Ascending aorta (tissue), 2 donors: ENCODE measurements at regions not wholly inside any gene's neighbourhood (a gene's known extent, or its start where the extent isn't known, plus 50 kb on each side); places are given as distances from the start of the nearest gene placed in this dataset.
"Not testable (repeated sequence)": the region's sequence is repeated elsewhere in the genome, so short reads cannot be mapped to it uniquely, and the experiment has no call there.

Experiments used
- DNase-seq, 2 donors: peaks; one replicate each; pipeline ENCODE4 v3.0.0-alpha.2; 2019; ENCODE audit warnings: low spot score in 2 of 2
- H3K27ac ChIP-seq, 2 donors: fragments of 200-600 bp; sonication (generic); one replicate each; pipeline ENCODE4 v1.5.1; 2016 to 2017; ENCODE audit warnings: mild to moderate bottlenecking in 1 of 2
- H3K27me3 ChIP-seq: fragments of 200-600 bp; sonication (generic); one replicate; pipeline ENCODE4 v1.5.1; 2017
- H3K36me3 ChIP-seq, 2 donors: fragments of 200-600 bp; sonication (generic); one replicate each; pipeline ENCODE4 v1.5.1; 2016
- H3K4me1 ChIP-seq, 2 donors: fragments of 200-600 bp; sonication (generic); one replicate each; pipeline ENCODE4 v1.5.1; 2016 to 2017; ENCODE audit warnings: mild to moderate bottlenecking in 1 of 2
- H3K4me3 ChIP-seq, 2 donors: fragments of 200-600 bp; sonication (generic); one replicate each; pipeline ENCODE4 v1.5.1; 2016 to 2017; ENCODE audit warnings: mild to moderate bottlenecking in 1 of 2
- H3K9me3 ChIP-seq, 2 donors: fragments of 200-600 bp; sonication (generic); one replicate each; pipeline ENCODE4 v1.5.1; 2016
- CTCF ChIP-seq, 3 experiments: fragments of 200-600 bp in 2 of 3; fragments of 450-650 bp in 1 of 3; sonication (generic) in 2 of 3; IDR thresholded peaks; one replicate each; pipeline ENCODE4 v1.5.1; 2016 to 2019; ENCODE audit warnings: antibody characterized with exemption in 3 of 3, mild to moderate bottlenecking in 1 of 3, moderate library complexity in 1 of 3
- intact Hi-C: fragments of 100-400 bp; cut with DNase I; formaldehyde crosslinking; loops from one replicate; pipeline ENCODE4 v1.15.1; 2023

DNA sequence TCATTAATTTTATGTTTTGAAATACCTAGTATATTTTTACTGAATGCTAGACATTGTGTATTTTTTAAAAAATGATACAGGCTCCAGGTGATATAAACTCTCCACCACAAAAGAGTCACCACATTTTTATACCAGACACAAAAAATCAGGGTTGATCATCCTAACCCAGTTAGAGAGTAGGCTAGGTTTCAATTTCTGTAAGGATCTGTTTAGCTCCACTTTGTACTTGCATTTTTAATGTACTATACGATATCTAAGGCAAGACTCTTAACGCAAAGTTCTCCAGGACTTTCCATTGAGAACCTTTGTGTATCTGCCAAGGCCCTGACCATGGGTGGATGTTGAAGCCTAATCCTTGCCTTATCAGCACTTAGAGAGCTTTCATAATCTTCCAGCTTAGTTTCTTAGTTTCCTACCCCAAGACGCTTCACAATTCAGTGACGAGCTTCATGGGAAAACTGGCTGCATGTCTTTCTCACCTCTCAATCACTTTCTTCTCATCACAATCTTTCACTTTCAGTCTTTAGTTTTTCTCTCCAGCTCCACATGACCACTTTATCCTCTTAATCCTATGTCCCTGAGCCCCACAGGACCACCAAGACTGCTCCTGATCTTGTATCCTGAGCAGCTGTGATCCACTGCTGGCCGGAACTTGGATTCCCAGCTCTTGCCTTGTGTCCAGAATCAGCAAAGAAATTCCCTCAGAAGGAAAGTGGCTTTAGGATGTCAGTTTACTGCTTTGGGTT, 635.8 kb downstream of the RNF144A start:
- H3K4me1 ChIP-seq: no peaks in the 10 kb centered on the region
- H3K27me3 ChIP-seq: no peaks in the 10 kb centered on the region
- TF ChIP-seq CTCF (IDR thresholded peaks at IDR 0.05): no peak
- no peaks in the 10 kb centered on the region for H3K9me3 ChIP-seq
- H3K4me3 ChIP-seq: no peak overlapping the region
- H3K36me3 ChIP-seq: no peaks in the 10 kb centered on the region
- DNase-seq: no peak
- H3K27ac ChIP-seq: no peak overlapping the region
- intact Hi-C loops: no loop called here

GRCh38 chr2:7555260-7555659, 638.0 kb downstream of the RNF144A start:
- H3K4me3 ChIP-seq: no peak overlapping the region
- H3K36me3 ChIP-seq: no peaks in the 10 kb centered on the region
- no peaks in the 10 kb centered on the region for H3K9me3 ChIP-seq
- DNase-seq: no peak
- TF ChIP-seq CTCF (IDR thresholded peaks at IDR 0.05): no peak
- no peaks in the 10 kb centered on the region for H3K4me1 ChIP-seq
- no peaks in the 10 kb centered on the region for H3K27me3 ChIP-seq
- H3K27ac ChIP-seq: no peak overlapping the region
- intact Hi-C loops: no loop called here

DNA sequence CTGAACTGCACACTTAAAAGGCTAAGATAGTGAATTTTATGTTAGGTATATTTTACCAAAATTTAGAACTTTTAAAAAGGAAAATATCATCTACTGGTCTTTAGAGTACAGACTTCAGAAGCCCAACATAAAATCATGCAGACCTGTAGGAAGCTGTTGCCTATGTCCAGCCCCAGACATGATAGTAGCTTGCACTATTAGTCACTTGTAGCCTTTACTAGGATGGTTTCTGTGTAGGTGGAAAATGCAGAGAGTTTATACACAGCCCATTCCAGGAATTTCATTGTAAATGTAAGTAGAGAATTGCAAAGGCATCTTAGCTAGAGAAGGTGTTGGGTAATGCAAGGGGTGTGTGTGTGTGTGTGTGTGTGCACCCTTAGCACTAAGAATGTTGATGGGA, 640.2 kb downstream of the RNF144A start:
- no peaks in the 10 kb centered on the region for H3K4me1 ChIP-seq
- no peak overlapping the region for H3K4me3 ChIP-seq
- no peak for DNase-seq
- no peak overlapping the region for H3K27ac ChIP-seq
- no peak for TF ChIP-seq CTCF (IDR thresholded peaks at IDR 0.05)
- H3K9me3 ChIP-seq: no peaks in the 10 kb centered on the region
- no peaks in the 10 kb centered on the region for H3K36me3 ChIP-seq
- no peaks in the 10 kb centered on the region for H3K27me3 ChIP-seq
- intact Hi-C loops: no loop called here

DNA sequence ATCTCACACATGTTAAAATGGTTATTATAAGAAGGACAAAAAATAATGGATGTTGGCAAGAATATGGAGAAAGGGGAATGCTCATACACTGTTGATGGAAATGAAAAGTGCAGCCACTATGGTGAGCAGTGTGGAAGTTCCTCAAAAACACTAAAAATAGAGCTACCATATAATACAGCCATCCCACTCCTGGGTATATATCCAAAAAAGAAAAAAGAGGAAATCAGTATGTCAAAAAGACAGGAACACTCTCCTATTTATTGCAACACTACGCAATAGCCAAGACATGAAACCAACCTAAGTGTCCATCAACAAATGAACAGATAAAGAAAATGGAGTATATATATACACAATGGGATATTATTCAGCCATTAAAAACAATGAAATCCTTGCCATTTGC, 642.6 kb downstream of the RNF144A start:
- DNase-seq: no peak
- no peak for TF ChIP-seq CTCF (IDR thresholded peaks at IDR 0.05)
- Histone ChIP-seq H3K27me3 (no peaks in the 10 kb centered on the region), H3K27ac (no peak overlapping the region), H3K4me1 (no peaks in the 10 kb centered on the region), H3K9me3 (no peaks in the 10 kb centered on the region), H3K36me3 (no peaks in the 10 kb centered on the region), H3K4me3 (no peak overlapping the region)
- intact Hi-C loops: no loop called here

GRCh38 chr2:7566382-7566881, 649.2 kb downstream of the RNF144A start:
- no peaks in the 10 kb centered on the region for H3K36me3 ChIP-seq
- H3K4me3 ChIP-seq: no peak overlapping the region
- intact Hi-C loops: no loop called here
- DNase-seq: no peak
- no peaks in the 10 kb centered on the region for H3K9me3 ChIP-seq
- no peaks in the 10 kb centered on the region for H3K27me3 ChIP-seq
- TF ChIP-seq CTCF (IDR thresholded peaks at IDR 0.05): no peak
- H3K27ac ChIP-seq: no peak overlapping the region
- no peaks in the 10 kb centered on the region for H3K4me1 ChIP-seq

GRCh38 chr2:7567116-7567515, 649.9 kb downstream of the RNF144A start:
- DNase-seq, H3K27me3 ChIP-seq, H3K4me1 ChIP-seq, intact Hi-C loops, H3K27ac ChIP-seq, H3K4me3 ChIP-seq, H3K36me3 ChIP-seq, H3K9me3 ChIP-seq: not testable (repeated sequence)
